HPDE6-E6E7 (cell line): ENCODE measurements at regions not wholly inside any gene's neighbourhood (a gene's known extent, or its start where the extent isn't known, plus 50 kb on each side); places are given as distances from the start of the nearest gene placed in this dataset.
"Not testable (repeated sequence)": the region's sequence is repeated elsewhere in the genome, so short reads cannot be mapped to it uniquely, and the experiment has no call there.

Experiments used
- DNase-seq: peaks from one replicate; pipeline ENCODE4 v3.0.0; 2011; ENCODE audit warnings: missing footprints; ENCODE audit errors: extremely low spot score

- not testable (repeated sequence) for DNase-seq
These were observed 1685.1 kb downstream of the SPATA31A7 start for GRCh38 chr9:62874745-62875599.

GRCh38 chr9:62877552-62877951 lies 1687.7 kb downstream of the SPATA31A7 start:
- not testable (repeated sequence) for DNase-seq

- DNase-seq = not testable (repeated sequence)
These were observed 1688.2 kb downstream of the SPATA31A7 start for GRCh38 chr9:62877987-62878386.

- DNase-seq = not testable (repeated sequence)
These were observed 1690.6 kb downstream of the SPATA31A7 start for GRCh38 chr9:62880453-62880852.

GRCh38 chr9:62880971-62881370 lies 1691.1 kb downstream of the SPATA31A7 start:
- not testable (repeated sequence) for DNase-seq

GRCh38 chr9:62881811-62882210 lies 1692.0 kb downstream of the SPATA31A7 start:
- not testable (repeated sequence) for DNase-seq

- not testable (repeated sequence) for DNase-seq
These were observed 1692.9 kb downstream of the SPATA31A7 start for GRCh38 chr9:62882717-62883116.

GRCh38 chr9:62896692-62897091 lies 1706.9 kb downstream of the SPATA31A7 start:
- DNase-seq = not testable (repeated sequence)

GRCh38 chr9:62897411-62898225 lies 1707.8 kb downstream of the SPATA31A7 start:
- not testable (repeated sequence) for DNase-seq

GRCh38 chr9:62899666-62900065 lies 1709.8 kb downstream of the SPATA31A7 start:
- DNase-seq = not testable (repeated sequence)

- not testable (repeated sequence) for DNase-seq
These were observed 1714.2 kb downstream of the SPATA31A7 start for GRCh38 chr9:62904061-62904460.

GRCh38 chr9:62905722-62906121 lies 1715.9 kb downstream of the SPATA31A7 start:
- DNase-seq = not testable (repeated sequence)

GRCh38 chr9:62907866-62908265 lies 1718.0 kb downstream of the SPATA31A7 start:
- not testable (repeated sequence) for DNase-seq

- not testable (repeated sequence) for DNase-seq
These were observed 1718.4 kb downstream of the SPATA31A7 start for GRCh38 chr9:62908271-62908670.

- not testable (repeated sequence) for DNase-seq
These were observed 1719.6 kb downstream of the SPATA31A7 start for GRCh38 chr9:62909447-62909846.

GRCh38 chr9:62912278-62912677 lies 1722.4 kb downstream of the SPATA31A7 start:
- DNase-seq = not testable (repeated sequence)

GRCh38 chr9:62915168-62915567 lies 1725.3 kb downstream of the SPATA31A7 start:
- not testable (repeated sequence) for DNase-seq

- DNase-seq = not testable (repeated sequence)
These were observed 1725.8 kb downstream of the SPATA31A7 start for GRCh38 chr9:62915661-62916060.

GRCh38 chr9:62918648-62919385 lies 1729.0 kb downstream of the SPATA31A7 start:
- not testable (repeated sequence) for DNase-seq

- not testable (repeated sequence) for DNase-seq
These were observed 1741.6 kb downstream of the SPATA31A7 start for GRCh38 chr9:62931484-62931883.

GRCh38 chr9:62952840-62953239 lies 1763.0 kb downstream of the SPATA31A7 start:
- DNase-seq = not testable (repeated sequence)
